Panc1 (cell line): ENCODE measurements at regions not wholly inside any gene's neighbourhood (a gene's known extent, or its start where the extent isn't known, plus 50 kb on each side); places are given as distances from the start of the nearest gene placed in this dataset.

Experiments
- ATAC-seq: fragments of 200-7000 bp; cut with Tn5 transposase; 2 replicates; pipeline ENCODE4 v1.9.1; 2020; ENCODE audit warnings: mild to moderate bottlenecking, moderate library complexity
- BruUV-seq: library from RNA; stranded (reverse); fragments of 400-500 nt; replicated peaks from 2 replicates; lab custom pipeline; 2021; lab: Mats Ljungman, UMichigan
- CTCF ChIA-PET: fragments of 300-600 bp; sonication (Branson Sonifier 250); formaldehyde crosslinking; loops from one replicate; lab custom pipeline; 2022; ENCODE audit warnings: antibody characterized with exemption; lab: Charles Lee
- POLR2A ChIA-PET: fragments of 300-600 bp; sonication (Branson Sonifier 250); formaldehyde crosslinking; loops from one replicate; lab custom pipeline; 2022; ENCODE audit warnings: antibody characterized with exemption; lab: Charles Lee
- DNase-seq: peaks from one replicate; pipeline ENCODE4 v3.0.0-alpha.2; 2010; ENCODE audit warnings: low read depth, low spot score
- H3K27ac ChIP-seq: 2 replicates; pipeline ENCODE4 v1.5.1; 2011; ENCODE audit warnings: mild to moderate bottlenecking, low read length, inconsistent platforms
- H3K27me3 ChIP-seq: fragments of 200-500 bp; sonication (Bioruptor generic); 2 replicates; pipeline ENCODE4 v1.6.0; 2014; ENCODE audit warnings: low read length, inconsistent platforms; ENCODE audit not compliant: control insufficient read depth, insufficient read depth
- H3K36me3 ChIP-seq: fragments of 200-500 bp; sonication (Bioruptor generic); 2 replicates; pipeline ENCODE4 v1.5.1; 2014; ENCODE audit warnings: inconsistent platforms, mild to moderate bottlenecking, low read length, moderate library complexity; ENCODE audit not compliant: control insufficient read depth, insufficient read depth
- H3K4me1 ChIP-seq: 2 replicates; pipeline ENCODE4 v1.5.1; 2011; ENCODE audit warnings: inconsistent platforms, mild to moderate bottlenecking, low read length, moderate library complexity; ENCODE audit not compliant: control insufficient read depth, insufficient read depth
- H3K4me3 ChIP-seq, 2 experiments: 2 replicates each; pipeline ENCODE4 v1.5.1; 2011 to 2012; ENCODE audit warnings: low read depth in 2 of 2, low read length in 2 of 2, mild to moderate bottlenecking in 2 of 2, inconsistent platforms in 1 of 2, moderate library complexity in 1 of 2
- H3K9me3 ChIP-seq: fragments of 200-500 bp; sonication (Bioruptor generic); 2 replicates; pipeline ENCODE4 v1.5.1; 2014; ENCODE audit warnings: low read depth, mild to moderate bottlenecking, inconsistent platforms, low read length, moderate library complexity; ENCODE audit not compliant: control insufficient read depth, insufficient read depth
- POLR2AphosphoS5 ChIP-seq: IDR thresholded peaks from 2 replicates; pipeline ENCODE4 v1.6.1; 2012; ENCODE audit warnings: mild to moderate bottlenecking, low read depth, low read length, moderate library complexity
- SIN3A ChIP-seq: IDR thresholded peaks from 2 replicates; pipeline ENCODE4 v1.6.1; 2012; ENCODE audit warnings: low read depth, mild to moderate bottlenecking, low read length, moderate library complexity, borderline replicate concordance; ENCODE audit not compliant: insufficient read depth
- TCF7L2 ChIP-seq: IDR thresholded peaks from 2 replicates; pipeline ENCODE4 v1.6.1; 2011; ENCODE audit warnings: mild to moderate bottlenecking, low read depth, low read length, inconsistent platforms
- in situ Hi-C: cut with HindIII; loops from 2 replicates; pipeline ENCODE4 v1.10.0; 2016; ENCODE audit warnings: low sequenced_read_pairs, low pct_unique_long_range_greater_than_20kb
- intact Hi-C: fragments of 100-400 bp; cut with micrococcal nuclease; formaldehyde crosslinking; loops from one replicate; pipeline ENCODE4 v1.10.0; 2022; ENCODE audit not compliant: unreplicated experiment
- TF ChIP-seq, protein P1 (sequence below), 2 experiments: IDR thresholded peaks; 2 replicates each; pipeline ENCODE4 v1.6.1; 2011 to 2012; ENCODE audit warnings: low read depth in 2 of 2, control low read depth in 1 of 2, low read length in 1 of 2, mild to moderate bottlenecking in 1 of 2, moderate library complexity in 1 of 2; ENCODE audit not compliant: insufficient read depth in 1 of 2
- TF ChIP-seq, protein P2 (sequence below): fragments of 450-650 bp; IDR thresholded peaks from 2 replicates; pipeline ENCODE4 v1.5.1; 2017; ENCODE audit warnings: mild to moderate bottlenecking

DNA sequence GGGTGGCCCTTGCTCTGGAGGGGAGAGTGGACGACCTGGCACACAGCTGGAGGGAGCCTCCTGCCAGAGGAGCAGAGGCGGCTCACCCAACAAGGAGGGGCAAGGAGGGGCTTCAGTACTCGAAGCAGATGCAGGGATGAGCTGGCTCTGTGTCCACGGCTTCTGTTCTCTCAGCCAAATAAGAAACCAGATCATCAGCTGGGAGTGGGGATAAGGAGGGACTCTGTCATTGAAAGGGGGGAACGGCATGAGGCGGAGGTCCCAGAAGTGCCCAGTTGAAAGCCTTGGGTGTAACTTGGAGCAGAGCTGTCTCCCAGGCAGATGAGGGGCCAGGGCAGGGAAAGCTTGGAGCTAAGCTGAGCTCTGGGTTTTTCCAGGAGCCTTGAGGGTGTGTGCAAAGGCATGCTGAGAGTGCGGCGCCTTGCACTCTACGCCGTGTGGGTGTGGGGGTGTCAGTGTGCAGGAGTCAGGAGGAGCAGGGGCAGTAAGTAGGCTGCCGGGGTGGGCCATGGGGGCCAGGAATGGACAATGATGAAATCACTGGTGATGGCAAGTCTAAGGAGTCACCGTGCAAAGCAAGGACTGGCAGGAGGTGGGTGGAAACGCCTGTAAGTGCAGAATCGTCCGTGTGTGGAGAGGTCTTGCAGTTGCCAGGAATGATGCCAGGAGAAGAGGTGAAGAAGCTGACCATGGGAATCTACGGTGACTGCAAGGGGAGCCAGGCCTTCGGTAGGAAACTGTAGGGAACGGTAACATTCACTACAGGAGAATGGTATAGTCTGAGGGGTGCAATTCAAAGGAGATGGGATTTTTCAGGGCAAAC, 85.4 kb upstream of the FOXQ1 start:
- TF ChIP-seq SIN3A, result no peak
- no peak for TF ChIP-seq TCF7L2
- no peak for TF ChIP-seq POLR2AphosphoS5
- TF ChIP-seq, protein P1, sequence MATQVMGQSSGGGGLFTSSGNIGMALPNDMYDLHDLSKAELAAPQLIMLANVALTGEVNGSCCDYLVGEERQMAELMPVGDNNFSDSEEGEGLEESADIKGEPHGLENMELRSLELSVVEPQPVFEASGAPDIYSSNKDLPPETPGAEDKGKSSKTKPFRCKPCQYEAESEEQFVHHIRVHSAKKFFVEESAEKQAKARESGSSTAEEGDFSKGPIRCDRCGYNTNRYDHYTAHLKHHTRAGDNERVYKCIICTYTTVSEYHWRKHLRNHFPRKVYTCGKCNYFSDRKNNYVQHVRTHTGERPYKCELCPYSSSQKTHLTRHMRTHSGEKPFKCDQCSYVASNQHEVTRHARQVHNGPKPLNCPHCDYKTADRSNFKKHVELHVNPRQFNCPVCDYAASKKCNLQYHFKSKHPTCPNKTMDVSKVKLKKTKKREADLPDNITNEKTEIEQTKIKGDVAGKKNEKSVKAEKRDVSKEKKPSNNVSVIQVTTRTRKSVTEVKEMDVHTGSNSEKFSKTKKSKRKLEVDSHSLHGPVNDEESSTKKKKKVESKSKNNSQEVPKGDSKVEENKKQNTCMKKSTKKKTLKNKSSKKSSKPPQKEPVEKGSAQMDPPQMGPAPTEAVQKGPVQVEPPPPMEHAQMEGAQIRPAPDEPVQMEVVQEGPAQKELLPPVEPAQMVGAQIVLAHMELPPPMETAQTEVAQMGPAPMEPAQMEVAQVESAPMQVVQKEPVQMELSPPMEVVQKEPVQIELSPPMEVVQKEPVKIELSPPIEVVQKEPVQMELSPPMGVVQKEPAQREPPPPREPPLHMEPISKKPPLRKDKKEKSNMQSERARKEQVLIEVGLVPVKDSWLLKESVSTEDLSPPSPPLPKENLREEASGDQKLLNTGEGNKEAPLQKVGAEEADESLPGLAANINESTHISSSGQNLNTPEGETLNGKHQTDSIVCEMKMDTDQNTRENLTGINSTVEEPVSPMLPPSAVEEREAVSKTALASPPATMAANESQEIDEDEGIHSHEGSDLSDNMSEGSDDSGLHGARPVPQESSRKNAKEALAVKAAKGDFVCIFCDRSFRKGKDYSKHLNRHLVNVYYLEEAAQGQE (IDR thresholded peaks at IDR 0.05; ENCODE audit: insufficient read depth in 1 of 2, low read depth in 2 of 2, low read length in 1 of 2), result no peak
- TF ChIP-seq, protein P2, sequence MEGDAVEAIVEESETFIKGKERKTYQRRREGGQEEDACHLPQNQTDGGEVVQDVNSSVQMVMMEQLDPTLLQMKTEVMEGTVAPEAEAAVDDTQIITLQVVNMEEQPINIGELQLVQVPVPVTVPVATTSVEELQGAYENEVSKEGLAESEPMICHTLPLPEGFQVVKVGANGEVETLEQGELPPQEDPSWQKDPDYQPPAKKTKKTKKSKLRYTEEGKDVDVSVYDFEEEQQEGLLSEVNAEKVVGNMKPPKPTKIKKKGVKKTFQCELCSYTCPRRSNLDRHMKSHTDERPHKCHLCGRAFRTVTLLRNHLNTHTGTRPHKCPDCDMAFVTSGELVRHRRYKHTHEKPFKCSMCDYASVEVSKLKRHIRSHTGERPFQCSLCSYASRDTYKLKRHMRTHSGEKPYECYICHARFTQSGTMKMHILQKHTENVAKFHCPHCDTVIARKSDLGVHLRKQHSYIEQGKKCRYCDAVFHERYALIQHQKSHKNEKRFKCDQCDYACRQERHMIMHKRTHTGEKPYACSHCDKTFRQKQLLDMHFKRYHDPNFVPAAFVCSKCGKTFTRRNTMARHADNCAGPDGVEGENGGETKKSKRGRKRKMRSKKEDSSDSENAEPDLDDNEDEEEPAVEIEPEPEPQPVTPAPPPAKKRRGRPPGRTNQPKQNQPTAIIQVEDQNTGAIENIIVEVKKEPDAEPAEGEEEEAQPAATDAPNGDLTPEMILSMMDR, result no peak
- no TSS peak for BruUV-seq
- H3K9me3 ChIP-seq, result no peaks in the 10 kb centered on the region
- in situ Hi-C loops (no loop called here), intact Hi-C loops (no loop called here)
- DNase-seq, result no peak
- ATAC-seq, result no peak
- POLR2A ChIA-PET, result no interaction called here
- no peak overlapping the region for H3K4me3 ChIP-seq
- no peaks in the 10 kb centered on the region for H3K4me1 ChIP-seq
- H3K27me3 ChIP-seq, result peaks cover 2% of the 10 kb centered on the region; the same call in 1 of the 2 replicates
- CTCF ChIA-PET, result no interaction called here
- no peaks in the 10 kb centered on the region for H3K36me3 ChIP-seq
- H3K27ac ChIP-seq, result no peak overlapping the region

DNA sequence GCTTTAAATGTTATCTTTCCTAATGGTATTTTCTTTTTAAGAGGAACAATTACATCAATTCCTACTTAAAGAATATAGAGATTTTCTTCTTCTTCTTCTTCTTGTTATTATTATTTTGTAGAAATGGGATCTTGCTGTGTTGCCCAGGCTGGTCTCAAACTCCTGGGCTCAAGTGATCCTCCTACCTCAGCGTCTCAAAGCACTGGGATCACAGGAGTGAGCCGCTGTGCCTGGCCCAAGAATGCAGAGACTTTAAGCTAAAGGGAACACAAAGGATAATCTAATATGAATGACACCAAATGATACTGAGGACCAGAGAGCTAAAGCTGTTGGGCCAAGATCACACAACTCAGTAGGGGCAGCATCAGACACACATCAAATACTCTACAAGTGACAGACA, 87.4 kb upstream of the FOXQ1 start:
- ChIA-PET CTCF (no interaction called here), POLR2A (no interaction called here)
- H3K27ac ChIP-seq, result no peak overlapping the region
- H3K36me3 ChIP-seq, result no peaks in the 10 kb centered on the region
- intact Hi-C loops (no loop called here), in situ Hi-C loops (no loop called here)
- ATAC-seq, result no peak
- no peak overlapping the region for H3K4me3 ChIP-seq
- H3K9me3 ChIP-seq, result no peaks in the 10 kb centered on the region
- no peak for DNase-seq
- H3K27me3 ChIP-seq, result peaks cover 2% of the 10 kb centered on the region; the same call in 1 of the 2 replicates
- TF ChIP-seq, protein P2, result no peak
- TF ChIP-seq, protein P1 (IDR thresholded peaks at IDR 0.05; ENCODE audit: insufficient read depth in 1 of 2, low read depth in 2 of 2, low read length in 1 of 2), result no peak
- no peak for TF ChIP-seq POLR2AphosphoS5
- TF ChIP-seq TCF7L2, result no peak
- TF ChIP-seq SIN3A, result no peak
- BruUV-seq, result no TSS peak
- H3K4me1 ChIP-seq, result no peaks in the 10 kb centered on the region
